CD4-positive, alpha-beta T cell (primary cell): ENCODE measurements at regions not wholly inside any gene's neighbourhood (a gene's known extent, or its start where the extent isn't known, plus 50 kb on each side); places are given as distances from the start of the nearest gene placed in this dataset.

ENCODE experiments used
- ATAC-seq: fragments of 200-7000 bp; cut with Tn5 transposase; one replicate; pipeline ENCODE4 v1.10.0; 2022; ENCODE audit warnings: mild to moderate bottlenecking; ENCODE audit not compliant: poor library complexity
- CTCF ChIA-PET: fragments of 350-600 bp; sonication (Branson Sonifier 250); formaldehyde crosslinking; loops from one replicate; lab custom pipeline; 2021; ENCODE audit warnings: antibody characterized with exemption, inconsistent platforms; lab: Charles Lee
- POLR2A ChIA-PET: fragments of 350-600 bp; sonication (Branson Sonifier 250); formaldehyde crosslinking; loops from one replicate; lab custom pipeline; 2021; ENCODE audit warnings: antibody characterized with exemption, inconsistent platforms; lab: Charles Lee
- DNase-seq, 14 experiments: peaks; one replicate each; pipeline ENCODE4 v3.0.0-alpha.2; 2013 to 2020; ENCODE audit warnings: mixed read lengths in 2 of 14
- H3K27ac ChIP-seq, 2 donors: one replicate each; pipeline versions ENCODE4 v1.5.1 to v1.7.0; 2013; ENCODE audit warnings: low read length in 2 of 2, low read depth in 1 of 2, mild to moderate bottlenecking in 1 of 2
- H3K27me3 ChIP-seq, 2 experiments: 1 replicate in 1 of 2; 2 replicates in 1 of 2; pipeline versions ENCODE4 v1.6.1 to v1.7.0; 2013; ENCODE audit warnings: low read length in 2 of 2, control low read depth in 1 of 2, mild to moderate bottlenecking in 1 of 2, moderate library complexity in 1 of 2; ENCODE audit not compliant: insufficient read depth in 2 of 2, control insufficient read depth in 1 of 2
- H3K36me3 ChIP-seq: one replicate; pipeline ENCODE4 v1.6.1; 2013; ENCODE audit warnings: low read length, control low read depth; ENCODE audit not compliant: insufficient read depth
- H3K4me1 ChIP-seq: one replicate; pipeline ENCODE4 v1.6.1; 2013; ENCODE audit warnings: low read length, control low read depth; ENCODE audit not compliant: insufficient read depth
- H3K4me3 ChIP-seq: one replicate; pipeline ENCODE4 v1.5.1; 2013; ENCODE audit warnings: mild to moderate bottlenecking, low read length, moderate library complexity
- H3K9me3 ChIP-seq, 2 experiments: 1 replicate in 1 of 2; 2 replicates in 1 of 2; pipeline versions ENCODE4 v1.6.1 to v1.7.0; 2013; ENCODE audit warnings: low read length in 2 of 2, mild to moderate bottlenecking in 2 of 2, control low read depth in 1 of 2, moderate library complexity in 1 of 2; ENCODE audit not compliant: control insufficient read depth in 1 of 2, insufficient read depth in 1 of 2
- H3K27ac Mint-ChIP-seq: one replicate; pipeline ENCODE4 v1.8.0; 2020; ENCODE audit warnings: mixed read lengths
- H3K27me3 Mint-ChIP-seq: one replicate; pipeline ENCODE4 v1.8.0; 2021; ENCODE audit warnings: mixed read lengths
- H3K36me3 Mint-ChIP-seq: one replicate; pipeline ENCODE4 v1.8.0; 2021; ENCODE audit warnings: low read depth, mixed read lengths
- H3K4me1 Mint-ChIP-seq: one replicate; pipeline ENCODE4 v1.8.0; 2021; ENCODE audit warnings: low read depth, mixed read lengths
- H3K4me3 Mint-ChIP-seq: one replicate; pipeline ENCODE4 v1.8.0; 2020; ENCODE audit warnings: mild to moderate bottlenecking, mixed read lengths
- H3K9me3 Mint-ChIP-seq: one replicate; pipeline ENCODE4 v1.8.0; 2020; ENCODE audit warnings: mixed read lengths
- CTCF ChIP-seq: fragments of 200-600 bp; IDR thresholded peaks from one replicate; pipeline ENCODE4 v1.8.0; 2022; ENCODE audit warnings: antibody characterized with exemption, mild to moderate bottlenecking
- intact Hi-C, 2 experiments: fragments of 100-400 bp; cut with DNase I in 1 of 2; cut with micrococcal nuclease in 1 of 2; formaldehyde crosslinking; loops; one replicate each; pipeline versions ENCODE4 v1.15.1 to v1.9.0; 2023 to 2025; cut with DNase I, micrococcal nuclease

DNA sequence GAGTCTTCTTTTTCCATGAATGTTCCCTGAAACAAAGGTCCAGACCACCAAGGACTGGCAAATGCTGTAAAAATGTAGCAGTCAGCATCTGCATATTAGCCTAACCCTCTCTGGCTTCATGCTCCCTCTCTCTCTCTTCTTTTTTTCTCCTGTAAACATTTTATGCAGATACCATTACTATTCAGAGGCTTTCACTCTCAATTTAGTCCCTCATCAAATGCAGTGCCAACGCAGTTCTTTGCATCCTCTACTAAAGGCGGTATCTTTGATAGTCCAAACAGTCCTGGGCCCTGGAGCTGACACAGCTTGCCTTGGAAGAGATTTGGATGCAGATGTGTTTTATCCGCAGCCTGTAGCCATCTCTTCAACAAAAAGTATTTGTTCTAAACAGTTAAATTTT, 167.1 kb upstream of the MMS22L start:
- H3K36me3 ChIP-seq: no peaks in the 10 kb centered on the region
- no peak overlapping the region for H3K27ac ChIP-seq
- Mint-ChIP-seq H3K4me1 (no peaks in the 10 kb centered on the region), H3K27me3 (peaks cover 22% of the 10 kb centered on the region), H3K9me3 (no peaks in the 10 kb centered on the region), H3K4me3 (no peak overlapping the region), H3K27ac (no peak overlapping the region), H3K36me3 (no peaks in the 10 kb centered on the region)
- no peak for TF ChIP-seq CTCF
- ChIA-PET CTCF (no interaction called here), POLR2A (no interaction called here)
- ATAC-seq (no peak), DNase-seq (no peak)
- peaks cover 0 to 2% of the 10 kb centered on the region in 2 experiments for H3K27me3 ChIP-seq
- H3K4me1 ChIP-seq: no peaks in the 10 kb centered on the region
- no peaks in the 10 kb centered on the region for H3K9me3 ChIP-seq
- H3K4me3 ChIP-seq: no peak overlapping the region
- intact Hi-C loops: no loop called here

DNA sequence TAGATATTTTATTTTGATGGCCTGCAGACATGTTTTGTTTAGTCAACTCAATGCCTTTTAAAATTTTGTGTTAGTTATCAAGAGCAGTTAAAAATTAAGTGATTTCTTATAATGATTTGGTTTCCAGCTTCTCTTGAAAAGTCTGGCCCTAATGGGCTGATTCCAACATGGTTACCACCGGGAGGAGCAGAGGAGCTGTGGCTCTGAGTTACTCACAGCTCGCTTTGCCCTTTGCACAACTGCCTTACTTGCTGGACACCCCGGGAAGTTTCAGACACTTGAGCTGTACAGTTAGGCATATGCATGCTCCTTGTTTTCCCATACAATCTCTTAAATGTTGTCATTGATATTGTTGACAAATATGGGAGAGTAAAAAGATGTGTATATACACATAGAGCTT, 173.1 kb upstream of the MMS22L start:
- CTCF ChIA-PET: no interaction called here

DNA sequence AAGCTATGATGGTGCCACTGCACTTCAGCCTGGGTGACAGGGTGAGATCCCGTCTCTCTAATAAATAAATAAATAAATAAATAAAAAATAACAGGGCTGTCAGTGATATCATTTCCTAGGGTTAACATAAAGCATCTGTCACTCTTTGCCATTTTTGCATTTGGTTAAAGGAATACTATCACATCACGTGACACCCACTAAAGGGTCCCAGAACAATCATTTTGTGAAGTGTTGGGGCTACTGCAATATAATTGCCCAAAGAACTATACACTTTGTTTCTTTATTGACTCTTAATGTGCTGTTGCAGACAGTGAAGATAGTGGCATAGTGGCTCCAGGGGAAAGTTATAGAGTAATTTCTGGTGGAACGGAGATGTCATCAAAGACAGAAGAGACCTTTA, 176.5 kb upstream of the MMS22L start:
- Mint-ChIP-seq H3K27me3 (peaks cover 10% of the 10 kb centered on the region), H3K4me1 (no peaks in the 10 kb centered on the region), H3K36me3 (no peaks in the 10 kb centered on the region), H3K4me3 (no peak overlapping the region), H3K9me3 (no peaks in the 10 kb centered on the region), H3K27ac (no peak overlapping the region)
- H3K4me1 ChIP-seq: no peaks in the 10 kb centered on the region
- intact Hi-C loops: no loop called here
- no peaks in the 10 kb centered on the region for H3K36me3 ChIP-seq
- ChIA-PET POLR2A (no interaction called here), CTCF (no interaction called here)
- ATAC-seq (no peak), DNase-seq (no peak)
- no peak overlapping the region for H3K4me3 ChIP-seq
- no peak for TF ChIP-seq CTCF
- no peak overlapping the region for H3K27ac ChIP-seq
- no peaks in the 10 kb centered on the region for H3K27me3 ChIP-seq
- no peaks in the 10 kb centered on the region for H3K9me3 ChIP-seq

More for the DNA sequence above, 173.1 kb upstream of the MMS22L start:
- H3K27me3 ChIP-seq: no peaks in the 10 kb centered on the region
- H3K27ac ChIP-seq: no peak overlapping the region
- no peak overlapping the region for H3K4me3 ChIP-seq
- no peaks in the 10 kb centered on the region for H3K36me3 ChIP-seq
- H3K4me3 Mint-ChIP-seq: no peak overlapping the region
- H3K27ac Mint-ChIP-seq: no peak overlapping the region
- no peaks in the 10 kb centered on the region for H3K36me3 Mint-ChIP-seq
- H3K27me3 Mint-ChIP-seq: peaks cover 10% of the 10 kb centered on the region
- H3K9me3 ChIP-seq: no peaks in the 10 kb centered on the region
- ATAC-seq (no peak), DNase-seq (no peak)
- POLR2A ChIA-PET: no interaction called here
- intact Hi-C loops: no loop called here
- no peak for TF ChIP-seq CTCF
- H3K4me1 ChIP-seq: no peaks in the 10 kb centered on the region
- no peaks in the 10 kb centered on the region for H3K9me3 Mint-ChIP-seq
- no peaks in the 10 kb centered on the region for H3K4me1 Mint-ChIP-seq
